GM23338 (cell line): ENCODE measurements at regions not wholly inside any gene's neighbourhood (a gene's known extent, or its start where the extent isn't known, plus 50 kb on each side); places are given as distances from the start of the nearest gene placed in this dataset.

Source experiments
- ATAC-seq: fragments of 200-7000 bp; cut with Tn5 transposase; 3 replicates; pipeline ENCODE4 v1.9.1; 2020
- DNase-seq: peaks from one replicate; pipeline ENCODE4 v3.0.0-alpha.2; 2015; ENCODE audit warnings: low spot score
- H2AFZ ChIP-seq: fragments of 200-600 bp; sonication (generic); 2 replicates; pipeline ENCODE4 v1.8.0; 2016; ENCODE audit warnings: antibody characterized with exemption, mild to moderate bottlenecking, moderate library complexity
- H3F3A ChIP-seq: fragments of 200-600 bp; sonication (generic); replicated peaks from 2 replicates; pipeline ENCODE4 v1.8.0; 2017; ENCODE audit warnings: antibody characterized with exemption, mixed run types, low read depth
- H3K27ac ChIP-seq: fragments of 200-600 bp; sonication (generic); 2 replicates; pipeline ENCODE4 v1.6.1; 2016; ENCODE audit warnings: low read depth
- H3K27me3 ChIP-seq: fragments of 200-600 bp; sonication (generic); 2 replicates; pipeline ENCODE4 v1.8.0; 2016; ENCODE audit warnings: mild to moderate bottlenecking, mixed run types, moderate library complexity; ENCODE audit not compliant: insufficient read depth
- H3K36me3 ChIP-seq: fragments of 200-600 bp; sonication (generic); 2 replicates; pipeline ENCODE4 v1.8.0; 2016; ENCODE audit warnings: mild to moderate bottlenecking; ENCODE audit not compliant: insufficient read depth
- H3K4me1 ChIP-seq: fragments of 200-600 bp; sonication (generic); 2 replicates; pipeline ENCODE4 v1.8.0; 2016; ENCODE audit warnings: mild to moderate bottlenecking, moderate library complexity; ENCODE audit not compliant: insufficient read depth
- H3K4me2 ChIP-seq: fragments of 200-600 bp; sonication (generic); 2 replicates; pipeline ENCODE4 v1.7.1; 2017; ENCODE audit warnings: mixed run types
- H3K4me3 ChIP-seq: fragments of 200-600 bp; sonication (generic); 2 replicates; pipeline ENCODE4 v1.6.1; 2016; ENCODE audit warnings: mixed run types
- H3K79me2 ChIP-seq: fragments of 200-600 bp; sonication (generic); replicated peaks from 2 replicates; pipeline ENCODE4 v1.8.0; 2017; ENCODE audit warnings: mild to moderate bottlenecking; ENCODE audit not compliant: insufficient read depth
- H3K9me2 ChIP-seq: fragments of 200-600 bp; sonication (generic); 2 replicates; pipeline ENCODE4 v1.8.0; 2017; ENCODE audit not compliant: insufficient read depth
- H4K20me1 ChIP-seq: fragments of 200-600 bp; sonication (generic); replicated peaks from 2 replicates; pipeline ENCODE4 v1.8.0; 2017; ENCODE audit warnings: mild to moderate bottlenecking; ENCODE audit not compliant: insufficient read depth
- H3K27ac Mint-ChIP-seq: 2 replicates; pipeline ENCODE4 v1.8.0; 2020; ENCODE audit warnings: inconsistent platforms, mild to moderate bottlenecking, moderate library complexity, mixed read lengths
- H3K27me3 Mint-ChIP-seq: 3 replicates; pipeline ENCODE4 v1.8.0; 2022; ENCODE audit warnings: low read depth, mild to moderate bottlenecking, moderate library complexity, mixed read lengths, inconsistent platforms; ENCODE audit not compliant: insufficient read depth, poor library complexity
- H3K36me3 Mint-ChIP-seq: 3 replicates; pipeline ENCODE4 v1.8.0; 2021; ENCODE audit warnings: low read depth, mild to moderate bottlenecking, inconsistent platforms, moderate library complexity, mixed read lengths
- H3K4me1 Mint-ChIP-seq: 3 replicates; pipeline ENCODE4 v1.8.0; 2020; ENCODE audit warnings: mild to moderate bottlenecking, inconsistent platforms, mixed read lengths
- H3K4me3 Mint-ChIP-seq: 3 replicates; pipeline ENCODE4 v1.8.0; 2021; ENCODE audit warnings: moderate library complexity, mild to moderate bottlenecking, inconsistent platforms, mixed read lengths
- H3K9me3 Mint-ChIP-seq: 3 replicates; pipeline ENCODE4 v1.8.0; 2020; ENCODE audit warnings: moderate library complexity, mild to moderate bottlenecking, inconsistent platforms, mixed read lengths
- CREB1 ChIP-seq: fragments of 250-450 bp; sonication (Bioruptor Pico); IDR thresholded peaks from 2 replicates; pipeline ENCODE4 v1.5.0; 2020; ENCODE audit warnings: low read depth, mild to moderate bottlenecking, moderate library complexity
- CTCF ChIP-seq, 2 experiments: fragments of 200-600 bp in 1 of 2; sonication (generic) in 1 of 2; conservative IDR thresholded peaks; 2 replicates each; pipeline versions ENCODE4 v1.5.1 to v1.6.1; 2016 to 2017; ENCODE audit warnings: antibody characterized with exemption in 2 of 2, low read depth in 2 of 2, mild to moderate bottlenecking in 2 of 2, moderate library complexity in 1 of 2
- ETS1 ChIP-seq: IDR thresholded peaks from 2 replicates; pipeline ENCODE4 v1.6.1; 2016; ENCODE audit warnings: antibody characterized with exemption
- EZH2 ChIP-seq: fragments of 200-600 bp; sonication (generic); IDR thresholded peaks from one replicate; pipeline ENCODE4 v1.8.0; 2017; ENCODE audit warnings: antibody characterized with exemption, mild to moderate bottlenecking, low read depth; ENCODE audit not compliant: unreplicated experiment
- JUNB ChIP-seq: IDR thresholded peaks from one replicate; pipeline ENCODE4 v1.6.1; 2016; ENCODE audit warnings: antibody characterized with exemption; ENCODE audit not compliant: unreplicated experiment
- REST ChIP-seq: IDR thresholded peaks from one replicate; pipeline ENCODE4 v1.6.1; 2018; ENCODE audit warnings: antibody characterized with exemption; ENCODE audit not compliant: unreplicated experiment
- ZNF114 ChIP-seq: fragments of 250-450 bp; sonication (Bioruptor Pico); IDR thresholded peaks from 2 replicates; pipeline ENCODE4 v1.5.0; 2020; ENCODE audit warnings: mild to moderate bottlenecking, moderate library complexity
- ZNF462 ChIP-seq: fragments of 250-450 bp; sonication (Bioruptor Pico); IDR thresholded peaks from 2 replicates; pipeline ENCODE4 v1.5.0; 2020; ENCODE audit warnings: mild to moderate bottlenecking, moderate library complexity

- no peak for TF ChIP-seq ZNF114 (CRISPR knock-in tag)
- TF ChIP-seq REST = no peak
- TF ChIP-seq ETS1 = no peak
- TF ChIP-seq EZH2 = no peak
- TF ChIP-seq CREB1 = no peak
- no peak for TF ChIP-seq JUNB
- TF ChIP-seq CTCF (conservative IDR thresholded peaks at IDR 0.05; ENCODE audit: low read depth in 2 of 2) = no peak
Measured at GRCh38 chr18:23354625-23355024, 98.5 kb upstream of the RIOK3 start (continued).

GRCh38 chr18:23355206-23355605, 97.9 kb upstream of the RIOK3 start:
- DNase-seq = no peak
- Histone ChIP-seq H3K36me3 (no peaks in the 10 kb centered on the region), H4K20me1 (no peaks in the 10 kb centered on the region), H3K27ac (no peak overlapping the region), H3K4me1 (peaks cover 8% of the 10 kb centered on the region), H3K9me2 (0 out of 2 replicates have a peak, but pooled peaks cover under 1% of the 10 kb centered on the region), H3K27me3 (no peaks in the 10 kb centered on the region), H3K4me3 (no peak overlapping the region), H3F3A (no peaks in the 10 kb centered on the region), H2AFZ (no peak overlapping the region), H3K4me2 (no peak overlapping the region), H3K79me2 (no peaks in the 10 kb centered on the region)
- H3K27me3 Mint-ChIP-seq = peaks cover 1% of the 10 kb centered on the region
- no peaks in the 10 kb centered on the region for H3K9me3 Mint-ChIP-seq
- peaks cover 20% of the 10 kb centered on the region for H3K4me1 Mint-ChIP-seq
- peaks cover 16% of the 10 kb centered on the region for H3K36me3 Mint-ChIP-seq
- H3K27ac Mint-ChIP-seq = no peak overlapping the region
- ATAC-seq = no peak
- TF ChIP-seq ZNF462 (CRISPR knock-in tag) (no peak), CREB1 (no peak)
- H3K4me3 Mint-ChIP-seq = no peak overlapping the region
